Smooth muscle cell (in vitro differentiated cells): ENCODE measurements at regions not wholly inside any gene's neighbourhood (a gene's known extent, or its start where the extent isn't known, plus 50 kb on each side); places are given as distances from the start of the nearest gene placed in this dataset.

ENCODE experiments used
- DNase-seq: peaks from one replicate; lab custom pipeline; 2025; ENCODE audit not compliant: unreplicated experiment; lab: John Stamatoyannopoulos, UW
- H2AFZ ChIP-seq: fragments of 200-600 bp; sonication (generic); 2 replicates; pipeline ENCODE4 v1.6.0; 2016; ENCODE audit warnings: antibody characterized with exemption, low read depth, mild to moderate bottlenecking
- H3F3A ChIP-seq: fragments of 200-600 bp; sonication (generic); 2 replicates; pipeline ENCODE4 v1.6.0; 2017; ENCODE audit warnings: antibody characterized with exemption, low read depth
- H3K27ac ChIP-seq: fragments of 200-600 bp; sonication (generic); 2 replicates; pipeline ENCODE4 v1.5.1; 2016; ENCODE audit warnings: low read depth, mild to moderate bottlenecking
- H3K27me3 ChIP-seq: fragments of 200-600 bp; sonication (generic); 2 replicates; pipeline ENCODE4 v1.6.1; 2016; ENCODE audit warnings: low read depth, mild to moderate bottlenecking
- H3K36me3 ChIP-seq: fragments of 200-600 bp; sonication (generic); 2 replicates; pipeline ENCODE4 v1.5.1; 2016; ENCODE audit warnings: low read depth
- H3K4me1 ChIP-seq: fragments of 200-600 bp; sonication (generic); 2 replicates; pipeline ENCODE4 v1.5.1; 2016; ENCODE audit warnings: low read depth
- H3K4me2 ChIP-seq: fragments of 200-600 bp; sonication (generic); 2 replicates; pipeline ENCODE4 v1.6.0; 2016; ENCODE audit warnings: mild to moderate bottlenecking
- H3K4me3 ChIP-seq: fragments of 200-600 bp; sonication (generic); 2 replicates; pipeline ENCODE4 v1.5.1; 2016; ENCODE audit warnings: mild to moderate bottlenecking
- H3K79me2 ChIP-seq: fragments of 200-600 bp; sonication (generic); 2 replicates; pipeline ENCODE4 v1.6.0; 2016; ENCODE audit warnings: low read depth, mild to moderate bottlenecking
- H3K9ac ChIP-seq: fragments of 200-600 bp; sonication (generic); 2 replicates; pipeline ENCODE4 v1.6.0; 2016; ENCODE audit warnings: low read depth
- H3K9me3 ChIP-seq: fragments of 200-600 bp; sonication (generic); replicated peaks from 2 replicates; pipeline ENCODE4 v1.5.1; 2016; ENCODE audit warnings: low read depth
- H4K20me1 ChIP-seq: fragments of 200-600 bp; sonication (generic); 2 replicates; pipeline ENCODE4 v1.6.0; 2016; ENCODE audit warnings: low read depth
- WGBS: methylation state at CpG from one replicate; pipeline ENCODE4 v1.1.7; 2016; ENCODE audit warnings: low lambda C conversion rate; 5-methylcytosine and 5-hydroxymethylcytosine counted together
- TF ChIP-seq, protein P1 (sequence below): fragments of 200-600 bp; sonication (generic); IDR thresholded peaks from 2 replicates; pipeline ENCODE4 v1.5.1; 2017; ENCODE audit warnings: borderline replicate concordance, mild to moderate bottlenecking, antibody characterized with exemption; ENCODE audit not compliant: insufficient read depth, poor library complexity, severe bottlenecking

DNA sequence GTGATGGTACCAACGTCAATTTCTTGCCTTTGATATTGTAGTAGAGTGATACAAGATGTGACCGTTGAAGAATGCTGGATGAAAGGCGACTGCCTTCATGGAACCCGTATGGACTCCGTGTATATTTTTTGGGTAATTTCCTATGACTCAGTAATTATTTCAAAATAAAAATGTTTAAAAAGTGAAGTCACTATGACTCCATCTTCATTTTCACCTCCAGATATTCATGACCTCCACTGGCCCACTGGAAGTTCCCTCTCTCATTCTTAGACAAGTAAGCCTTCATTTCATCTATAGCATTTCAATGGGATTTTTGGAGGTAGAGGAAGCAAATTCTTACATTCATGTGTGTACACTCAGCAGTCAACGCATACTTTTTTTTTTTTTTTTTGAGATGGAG lies 111.8 kb upstream of the NUDT7 start:
- no peaks in the 10 kb centered on the region for H3F3A ChIP-seq
- no peak overlapping the region for H3K27ac ChIP-seq
- no peaks in the 10 kb centered on the region for H3K79me2 ChIP-seq
- H3K4me1 ChIP-seq = no peaks in the 10 kb centered on the region
- TF ChIP-seq, protein P1, sequence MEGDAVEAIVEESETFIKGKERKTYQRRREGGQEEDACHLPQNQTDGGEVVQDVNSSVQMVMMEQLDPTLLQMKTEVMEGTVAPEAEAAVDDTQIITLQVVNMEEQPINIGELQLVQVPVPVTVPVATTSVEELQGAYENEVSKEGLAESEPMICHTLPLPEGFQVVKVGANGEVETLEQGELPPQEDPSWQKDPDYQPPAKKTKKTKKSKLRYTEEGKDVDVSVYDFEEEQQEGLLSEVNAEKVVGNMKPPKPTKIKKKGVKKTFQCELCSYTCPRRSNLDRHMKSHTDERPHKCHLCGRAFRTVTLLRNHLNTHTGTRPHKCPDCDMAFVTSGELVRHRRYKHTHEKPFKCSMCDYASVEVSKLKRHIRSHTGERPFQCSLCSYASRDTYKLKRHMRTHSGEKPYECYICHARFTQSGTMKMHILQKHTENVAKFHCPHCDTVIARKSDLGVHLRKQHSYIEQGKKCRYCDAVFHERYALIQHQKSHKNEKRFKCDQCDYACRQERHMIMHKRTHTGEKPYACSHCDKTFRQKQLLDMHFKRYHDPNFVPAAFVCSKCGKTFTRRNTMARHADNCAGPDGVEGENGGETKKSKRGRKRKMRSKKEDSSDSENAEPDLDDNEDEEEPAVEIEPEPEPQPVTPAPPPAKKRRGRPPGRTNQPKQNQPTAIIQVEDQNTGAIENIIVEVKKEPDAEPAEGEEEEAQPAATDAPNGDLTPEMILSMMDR = no peak
- no peak overlapping the region for H3K4me2 ChIP-seq
- no peak overlapping the region for H2AFZ ChIP-seq
- H4K20me1 ChIP-seq = no peaks in the 10 kb centered on the region
- DNase-seq = no peak
- WGBS = 95% methylated on average over 6 of the region's 6 CpGs
- no peak overlapping the region for H3K9ac ChIP-seq
- no peaks in the 10 kb centered on the region for H3K9me3 ChIP-seq
- no peaks in the 10 kb centered on the region for H3K36me3 ChIP-seq
- H3K27me3 ChIP-seq = no peaks in the 10 kb centered on the region
- no peak overlapping the region for H3K4me3 ChIP-seq

DNA sequence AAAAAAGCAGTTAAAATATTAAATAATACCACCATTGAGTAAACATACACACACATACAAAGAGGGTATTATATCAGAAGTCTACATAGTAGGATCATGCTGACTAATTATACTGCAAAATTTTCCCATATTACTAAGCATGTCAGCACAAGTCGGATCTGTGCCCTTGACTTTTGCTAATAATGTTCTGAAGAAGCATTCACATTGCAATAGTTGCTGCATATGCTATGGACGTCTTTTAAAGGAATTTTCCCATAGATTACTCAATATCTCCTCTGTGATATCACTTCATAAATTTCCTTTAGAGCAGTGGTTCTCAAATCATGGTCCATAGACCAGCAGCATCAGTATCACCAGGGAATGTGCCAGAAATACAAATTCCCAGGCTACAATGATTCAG lies 110.9 kb upstream of the NUDT7 start:
- H4K20me1 ChIP-seq = no peaks in the 10 kb centered on the region
- 72% methylated on average over 2 of the region's 2 CpGs for WGBS
- no peak overlapping the region for H3K4me3 ChIP-seq

DNA sequence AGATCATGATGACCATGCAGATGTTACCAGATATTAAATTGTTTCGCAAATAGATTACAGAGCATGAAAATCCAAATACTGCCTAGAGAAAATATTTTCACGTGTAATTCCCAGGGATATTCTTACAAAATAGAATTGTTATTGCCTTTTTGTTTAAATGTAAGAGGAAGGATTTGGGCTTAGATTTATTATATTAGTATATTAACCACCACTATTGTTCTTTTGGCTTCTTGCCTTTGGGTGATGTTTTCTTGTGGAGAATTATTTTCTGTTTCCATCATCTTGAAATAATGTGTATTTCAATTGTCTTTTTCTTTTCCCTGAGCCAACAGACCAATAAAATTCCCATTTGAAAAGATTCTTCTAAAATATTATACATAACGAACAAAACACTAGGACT lies 109.7 kb upstream of the NUDT7 start:
- no peak overlapping the region for H3K9ac ChIP-seq
- H3K27me3 ChIP-seq = no peaks in the 10 kb centered on the region
- WGBS = 89% methylated on average over 3 of the region's 3 CpGs
- no peak for DNase-seq
- no peaks in the 10 kb centered on the region for H3K9me3 ChIP-seq
- no peak overlapping the region for H2AFZ ChIP-seq
- H3K4me1 ChIP-seq = no peaks in the 10 kb centered on the region
- TF ChIP-seq, protein P1 = no peak
- H3K36me3 ChIP-seq = no peaks in the 10 kb centered on the region
- no peak overlapping the region for H3K4me3 ChIP-seq
- no peak overlapping the region for H3K4me2 ChIP-seq
- no peaks in the 10 kb centered on the region for H4K20me1 ChIP-seq
- H3F3A ChIP-seq = no peaks in the 10 kb centered on the region
- no peaks in the 10 kb centered on the region for H3K79me2 ChIP-seq
- H3K27ac ChIP-seq = no peak overlapping the region

More for the DNA sequence above, 110.9 kb upstream of the NUDT7 start:
- Histone ChIP-seq H3K4me1 (no peaks in the 10 kb centered on the region), H3K36me3 (no peaks in the 10 kb centered on the region), H3K9me3 (no peaks in the 10 kb centered on the region), H2AFZ (no peak overlapping the region), H3F3A (no peaks in the 10 kb centered on the region), H3K4me2 (no peak overlapping the region), H3K79me2 (no peaks in the 10 kb centered on the region), H3K27ac (no peak overlapping the region), H3K9ac (no peak overlapping the region), H3K27me3 (no peaks in the 10 kb centered on the region)
- DNase-seq = no peak
- TF ChIP-seq, protein P1 = no peak

DNA sequence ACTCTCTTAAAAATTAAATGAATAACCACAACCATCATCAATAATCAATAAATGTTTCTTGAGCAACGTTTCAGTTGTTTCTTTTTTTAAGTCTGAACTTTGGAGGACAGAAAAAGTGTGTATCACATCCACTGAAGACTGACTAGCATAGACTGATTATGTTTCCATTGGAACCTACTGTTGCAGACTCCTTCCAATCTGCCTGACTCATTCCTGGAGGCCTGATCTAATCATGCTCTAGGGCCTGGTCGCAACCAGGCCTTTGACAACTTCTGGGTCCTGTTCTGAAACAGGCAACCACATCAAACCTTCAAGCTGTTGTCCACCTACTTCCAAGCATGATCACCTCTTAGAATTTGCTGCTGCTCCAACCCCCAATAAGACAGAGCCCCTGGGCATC lies 109.2 kb upstream of the NUDT7 start:
- TF ChIP-seq, protein P1 = no peak
- Histone ChIP-seq H3K27ac (no peak overlapping the region), H3K4me2 (no peak overlapping the region), H2AFZ (no peak overlapping the region), H4K20me1 (no peaks in the 10 kb centered on the region), H3K9ac (no peak overlapping the region), H3K79me2 (no peaks in the 10 kb centered on the region), H3K4me3 (no peak overlapping the region), H3K27me3 (no peaks in the 10 kb centered on the region), H3K9me3 (no peaks in the 10 kb centered on the region), H3F3A (no peaks in the 10 kb centered on the region), H3K36me3 (no peaks in the 10 kb centered on the region), H3K4me1 (no peaks in the 10 kb centered on the region)
- DNase-seq = no peak
- 60% methylated on average over 2 of the region's 2 CpGs for WGBS
